HG03139 (cell line): ENCODE measurements at regions not wholly inside any gene's neighbourhood (a gene's known extent, or its start where the extent isn't known, plus 50 kb on each side); places are given as distances from the start of the nearest gene placed in this dataset.

Experiments used
- ATAC-seq: cut with Tn5 transposase; IDR thresholded peaks from one replicate; pipeline ENCODE4 v1.9.1; 2021; ENCODE audit not compliant: unreplicated experiment

GRCh38 chr1:221804303-221804702 is 62.4 kb upstream of the DUSP10 start:
- no peak for ATAC-seq

GRCh38 chr1:221801773-221802516 is 60.1 kb upstream of the DUSP10 start:
- no peak for ATAC-seq

GRCh38 chr1:221801251-221801661 is 59.4 kb upstream of the DUSP10 start:
- ATAC-seq = no peak

DNA sequence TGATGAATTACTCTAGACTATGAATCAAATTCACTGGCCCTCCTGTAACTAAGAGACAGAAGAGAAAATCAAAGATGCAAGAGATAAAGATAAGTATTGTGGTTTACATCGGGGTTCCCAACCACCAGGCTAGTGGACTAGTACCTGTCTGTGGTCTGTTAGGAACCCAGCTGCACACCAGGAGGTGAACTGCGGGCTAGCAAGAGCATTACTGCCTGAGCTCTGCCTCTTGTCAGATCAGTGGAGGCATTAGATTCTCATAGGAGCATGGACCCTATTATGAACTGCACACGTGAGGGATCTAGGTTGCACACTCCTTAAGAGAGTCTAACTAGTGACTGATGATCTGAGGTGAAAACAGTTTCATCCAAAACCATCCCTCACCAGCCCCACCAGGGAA is 58.9 kb upstream of the DUSP10 start:
- ATAC-seq = no peak

GRCh38 chr1:221797506-221797905 is 55.6 kb upstream of the DUSP10 start:
- ATAC-seq = no peak

DNA sequence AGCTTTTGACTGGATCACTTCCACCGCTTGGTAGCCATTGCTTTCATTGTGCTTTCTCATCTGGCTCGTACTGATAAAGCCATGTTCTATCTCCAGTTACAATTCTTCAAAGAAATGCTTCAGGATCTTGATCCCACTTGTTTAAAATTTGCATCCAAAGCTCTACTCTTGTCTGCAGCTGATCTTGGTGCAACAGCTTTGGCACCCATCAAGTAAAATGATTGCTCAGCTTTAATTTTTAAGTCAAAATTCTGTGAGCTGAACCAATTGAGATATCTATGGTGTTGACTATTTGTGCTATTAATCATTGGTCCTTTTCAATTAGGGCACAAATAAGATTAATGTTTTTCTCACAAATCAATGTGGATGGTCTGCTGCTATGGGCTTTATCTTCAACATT is 54.8 kb upstream of the DUSP10 start:
- no peak for ATAC-seq

GRCh38 chr1:221795380-221795779 is 53.5 kb upstream of the DUSP10 start:
- ATAC-seq = no peak

- ATAC-seq = no peak
These were observed 53.0 kb upstream of the DUSP10 start for GRCh38 chr1:221794935-221795334.

DNA sequence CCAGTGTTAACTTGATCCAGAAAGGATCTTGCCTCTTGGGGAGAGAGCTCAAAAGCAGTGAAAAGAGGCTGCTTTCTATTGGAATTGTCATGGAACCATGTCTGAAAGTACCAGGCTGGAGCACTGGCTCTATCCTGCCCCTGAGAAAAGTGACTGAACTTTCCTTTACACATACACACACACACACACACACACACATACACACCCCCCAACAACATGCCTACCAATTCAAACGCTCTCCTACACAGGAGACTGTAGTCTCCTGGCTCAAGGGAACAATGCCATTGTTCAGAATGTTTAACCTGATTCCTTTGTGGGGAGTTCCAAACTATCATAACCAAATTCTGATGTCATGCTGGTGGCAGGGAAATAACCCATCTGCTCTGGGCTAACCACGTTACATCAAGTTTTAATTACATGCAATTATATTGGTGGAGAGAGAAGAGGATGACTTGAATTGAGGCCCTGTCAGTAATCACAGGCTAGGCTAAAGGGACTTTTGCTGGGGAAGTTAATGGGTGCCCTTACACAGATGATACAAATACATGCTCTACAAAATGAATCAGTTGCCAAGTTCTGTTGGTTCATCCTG is 52.3 kb upstream of the DUSP10 start:
- ATAC-seq = peak; percentile 52

DNA sequence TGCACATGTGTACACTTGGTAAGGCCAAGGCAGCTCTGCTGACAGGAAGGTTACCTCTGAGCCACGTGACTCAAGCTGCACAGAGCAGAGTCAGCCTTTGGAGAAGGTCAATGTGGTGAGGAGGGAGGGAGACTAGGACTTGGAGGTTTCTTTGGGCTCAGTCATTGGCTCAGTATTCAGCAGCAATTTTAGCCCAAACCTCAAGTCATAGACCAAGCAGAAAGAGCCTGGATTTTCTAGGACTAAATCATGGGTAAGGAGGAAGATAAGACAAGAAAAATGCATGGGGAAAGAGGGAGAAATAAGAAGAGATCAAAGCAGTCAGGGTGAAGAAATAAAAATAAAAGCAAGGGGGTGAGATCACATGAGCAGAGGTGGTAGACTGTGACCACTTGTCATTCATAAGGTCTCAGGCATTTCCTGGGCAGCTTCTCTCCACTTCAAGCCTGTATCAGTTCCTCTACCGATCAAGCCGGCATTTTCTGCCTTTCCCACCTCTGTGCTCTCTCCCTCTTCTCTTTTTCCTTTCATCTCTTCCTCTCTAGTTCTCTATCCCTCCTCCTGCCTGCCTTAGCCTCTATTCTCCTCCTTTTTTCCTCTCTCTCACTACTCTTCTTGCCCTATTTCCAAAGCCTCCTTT is 51.7 kb upstream of the DUSP10 start:
- peak; percentile 83 for ATAC-seq

DNA sequence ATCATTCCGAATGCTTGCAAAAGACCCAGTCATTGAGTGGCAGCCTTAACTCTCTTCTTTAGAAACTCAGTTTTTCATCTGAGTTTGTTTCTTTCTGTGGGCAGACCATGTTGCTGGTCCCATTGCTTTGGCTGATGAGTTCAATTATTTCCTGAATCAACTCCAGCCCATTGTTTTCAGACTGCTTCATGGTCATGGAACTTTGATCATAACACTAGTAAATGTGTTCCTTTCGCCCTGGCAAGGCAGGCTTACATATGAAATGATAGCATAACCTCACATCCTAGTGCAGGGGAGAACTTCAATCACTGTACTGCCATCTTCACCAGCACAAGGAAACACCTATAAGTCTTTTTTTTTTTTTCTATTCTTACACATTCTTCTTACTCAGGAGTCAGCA is 50.0 kb upstream of the DUSP10 start:
- ATAC-seq = no peak
